GDM1 (cell line): ENCODE measurements at regions not wholly inside any gene's neighbourhood (a gene's known extent, or its start where the extent isn't known, plus 50 kb on each side); places are given as distances from the start of the nearest gene placed in this dataset.
"Not testable (repeated sequence)": the region's sequence is repeated elsewhere in the genome, so short reads cannot be mapped to it uniquely, and the experiment has no call there.

Source experiments
- DNase-seq: peaks from one replicate; lab custom pipeline; 2025; lab: John Stamatoyannopoulos, UW

GRCh38 chr4:64724689-64725088, 315.4 kb upstream of the TECRL start:
- DNase-seq: no peak

GRCh38 chr4:64721106-64721505, 311.9 kb upstream of the TECRL start:
- no peak for DNase-seq

GRCh38 chr4:64718091-64718490, 308.8 kb upstream of the TECRL start:
- DNase-seq: no peak

DNA sequence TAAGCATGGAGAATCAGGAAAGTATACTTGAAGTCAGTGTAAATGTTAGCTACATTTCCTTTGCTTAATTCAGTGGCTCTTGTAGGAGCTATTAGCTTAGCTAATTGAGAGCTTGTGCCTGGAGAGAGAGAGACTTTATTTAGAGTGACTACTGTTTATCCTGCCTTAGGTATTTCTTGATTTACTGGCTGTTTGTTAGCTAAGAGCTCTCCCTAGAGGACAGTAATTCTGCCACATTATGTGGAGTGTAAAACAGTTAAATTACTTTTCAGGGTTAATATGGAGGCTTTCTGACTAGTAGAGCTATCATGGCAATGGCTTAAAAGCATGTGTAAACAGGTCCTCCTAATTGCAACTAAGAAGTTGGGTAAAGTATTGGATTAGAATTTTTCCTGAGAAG, 306.5 kb upstream of the TECRL start:
- no peak for DNase-seq

DNA sequence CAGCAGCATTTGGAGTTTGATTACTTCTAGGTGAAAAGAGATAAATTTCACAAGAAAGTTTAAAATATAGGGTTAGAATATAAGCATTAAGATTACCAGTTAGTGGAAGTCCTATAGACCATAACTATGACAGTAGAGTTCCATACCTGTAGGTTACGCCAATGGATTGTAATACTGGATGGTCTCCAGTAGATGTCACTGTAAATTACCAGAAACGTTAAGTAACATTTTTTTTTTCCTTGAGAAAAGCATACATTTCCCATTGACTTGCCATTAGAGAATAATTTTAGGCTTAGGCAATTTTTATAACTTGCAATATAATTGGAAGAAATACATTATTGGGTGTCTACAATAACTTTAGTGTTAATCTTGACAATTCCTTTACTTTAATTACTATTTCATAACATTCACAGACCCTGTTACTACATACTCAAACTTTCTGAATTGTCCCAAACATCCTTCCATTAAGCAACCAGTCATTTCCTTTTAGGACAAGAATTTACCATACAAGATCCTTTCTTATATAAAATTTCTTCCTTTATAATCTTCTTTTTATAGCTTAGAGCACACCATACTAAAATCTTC, 304.1 kb upstream of the TECRL start:
- peak; percentile 16 for DNase-seq

DNA sequence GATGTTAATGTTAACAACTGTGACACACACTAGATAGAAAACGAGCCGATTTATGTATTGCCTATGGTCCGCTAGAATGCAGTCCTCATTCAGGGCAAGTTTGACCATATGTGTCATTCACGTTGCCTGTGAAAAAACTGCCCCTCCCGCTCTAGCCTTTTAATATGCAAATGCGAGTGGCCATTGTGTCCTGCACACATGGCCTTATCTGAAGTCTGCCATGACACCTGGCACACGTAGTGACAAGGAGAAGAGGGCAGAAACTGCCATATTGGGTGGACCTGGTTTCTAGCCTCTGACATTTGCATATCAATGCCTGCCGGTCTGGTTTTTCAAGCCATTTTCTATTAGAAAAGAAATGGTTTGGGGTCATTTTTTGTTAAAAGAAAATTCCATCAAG, 303.3 kb upstream of the TECRL start:
- DNase-seq: no peak

- no peak for DNase-seq
Measured at GRCh38 chr4:64705989-64706388, 296.7 kb upstream of the TECRL start.

DNA sequence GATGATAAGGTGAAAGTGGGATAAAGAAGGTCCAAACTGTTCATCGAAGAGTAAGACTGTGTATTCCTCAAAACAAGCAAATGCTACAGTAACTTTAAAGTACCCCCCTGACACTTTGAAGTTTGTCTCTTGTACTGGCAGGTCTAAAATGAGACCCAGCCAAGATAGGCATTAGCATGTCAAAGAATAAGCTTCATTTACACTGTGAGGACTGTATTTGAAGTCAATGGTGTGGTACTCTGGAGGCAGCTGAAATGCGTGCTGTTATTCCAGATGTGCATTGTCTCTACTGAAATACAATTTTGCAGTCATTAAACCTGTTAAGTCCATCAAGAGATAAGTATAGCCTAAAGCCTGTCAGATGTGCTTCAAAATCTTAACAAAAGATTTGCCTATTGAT, 288.9 kb upstream of the TECRL start:
- DNase-seq: no peak

DNA sequence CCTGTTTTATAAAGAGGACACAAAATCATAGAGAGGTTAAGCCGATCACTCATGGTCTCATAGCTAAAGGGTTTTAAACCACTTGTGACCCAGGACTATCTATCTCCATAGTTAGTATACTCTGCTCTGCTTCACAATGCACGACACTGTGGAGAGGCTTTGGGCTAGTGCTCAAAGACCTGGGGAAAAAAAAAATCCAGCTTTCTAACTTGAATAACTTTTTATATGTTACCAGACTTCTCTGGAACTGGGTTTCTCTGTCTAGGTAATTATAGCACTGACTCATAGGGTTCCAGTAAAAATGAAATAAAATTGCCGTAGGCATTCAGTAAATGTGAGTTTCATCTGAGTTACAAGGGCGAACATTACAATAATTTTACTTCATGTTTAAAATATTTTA, 273.7 kb upstream of the TECRL start:
- no peak for DNase-seq

DNA sequence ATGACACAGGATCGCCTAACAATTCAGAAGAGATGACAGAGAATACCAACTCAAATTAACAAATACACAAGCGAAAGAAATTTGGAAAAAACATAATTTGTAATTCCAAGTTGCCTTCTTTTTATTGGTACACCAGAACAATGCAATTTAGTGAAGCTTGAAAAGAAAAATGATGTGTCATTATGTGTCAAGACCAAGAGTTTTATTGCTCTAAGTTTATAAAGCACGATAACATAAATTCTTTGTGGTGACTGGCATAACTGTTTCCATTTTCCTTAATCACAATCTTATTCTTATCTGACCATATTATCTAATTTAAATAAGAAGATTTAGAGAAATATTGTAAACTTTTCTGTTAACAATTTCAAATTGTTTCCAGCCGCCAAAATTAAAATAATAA, 273.2 kb upstream of the TECRL start:
- no peak for DNase-seq

- DNase-seq: not testable (repeated sequence)
Measured at GRCh38 chr4:64673121-64673520, 263.9 kb upstream of the TECRL start.

GRCh38 chr4:64670647-64671046, 261.4 kb upstream of the TECRL start:
- no peak for DNase-seq

DNA sequence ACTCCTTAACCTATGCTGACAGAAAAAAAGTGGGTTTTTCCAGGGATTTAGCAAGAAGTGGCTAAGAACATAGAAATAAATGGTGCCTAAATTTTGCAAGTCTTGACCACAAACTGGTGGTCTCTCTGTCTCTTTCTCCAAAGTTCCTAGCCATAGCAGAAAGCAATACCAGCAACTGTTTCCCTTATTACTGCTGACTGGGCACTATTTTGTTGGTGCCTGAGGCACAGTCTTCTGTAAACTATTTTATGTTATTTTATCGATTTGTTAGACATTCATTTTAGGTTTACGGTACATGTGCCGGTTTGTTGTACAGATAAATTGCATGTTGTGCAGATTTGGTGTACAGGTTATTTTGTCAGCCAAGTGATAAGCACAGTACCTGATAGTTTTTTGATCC, 234.6 kb upstream of the TECRL start:
- DNase-seq: no peak

DNA sequence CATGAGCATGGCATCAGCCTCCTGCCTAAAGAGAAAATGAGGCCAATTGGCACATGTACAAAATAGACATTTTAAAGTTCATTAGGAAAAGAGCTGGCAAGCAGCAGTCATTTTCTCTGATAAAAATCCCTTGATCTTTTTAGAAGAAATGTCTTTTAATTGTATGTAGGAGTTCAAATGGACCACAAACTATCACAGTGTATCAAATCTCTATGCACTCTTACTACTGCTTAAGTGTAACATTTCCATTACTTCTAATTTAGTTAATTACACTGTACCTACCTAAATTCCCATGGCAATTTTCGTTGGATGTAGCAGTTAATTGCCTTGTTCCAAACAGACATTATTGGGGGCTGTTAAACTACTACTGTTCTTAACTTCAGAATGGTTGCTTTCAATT, 233.7 kb upstream of the TECRL start:
- DNase-seq: no peak

DNA sequence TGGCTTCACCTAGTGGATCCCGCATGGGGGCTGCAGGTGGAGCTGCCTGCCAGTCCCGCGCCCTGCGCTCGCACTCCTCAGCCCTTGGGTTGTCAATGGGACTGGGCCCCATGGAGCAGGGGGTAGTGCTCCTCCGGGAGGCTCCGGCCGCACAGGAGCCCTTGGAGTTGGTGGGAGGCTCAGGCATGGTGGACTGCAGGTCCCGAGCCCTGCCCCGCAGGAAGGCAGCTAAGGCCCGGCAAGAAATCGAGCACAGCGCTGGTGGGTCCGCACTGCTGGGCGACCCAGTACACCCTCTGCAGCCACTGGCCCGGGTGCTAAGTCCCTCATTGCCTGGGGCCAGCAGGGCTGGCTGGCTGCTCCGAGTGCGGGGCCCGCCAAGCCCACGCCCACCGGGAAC, 231.2 kb upstream of the TECRL start:
- not testable (repeated sequence) for DNase-seq

DNA sequence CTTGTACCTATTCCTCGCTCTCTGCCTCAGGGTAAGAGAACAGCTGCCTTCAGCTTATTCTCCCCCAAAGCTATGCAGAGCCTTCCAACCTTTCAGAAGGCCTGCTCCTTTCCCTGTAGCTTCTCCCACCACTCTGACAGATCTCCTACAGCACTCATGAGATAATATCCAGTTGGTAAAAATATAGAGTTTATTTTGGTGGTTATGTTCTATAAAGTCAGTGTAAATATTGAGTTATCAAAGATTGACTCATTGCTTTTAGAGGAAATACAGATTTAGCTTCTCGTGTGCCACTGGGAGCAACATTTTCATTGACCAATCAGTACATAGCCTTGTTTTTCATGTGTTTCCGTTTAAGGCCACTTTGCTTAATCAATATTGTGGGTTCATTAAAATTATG, 216.2 kb upstream of the TECRL start:
- no peak for DNase-seq

GRCh38 chr4:64617800-64618199, 208.6 kb upstream of the TECRL start:
- DNase-seq: no peak

GRCh38 chr4:64614276-64614675, 205.0 kb upstream of the TECRL start:
- DNase-seq: no peak

DNA sequence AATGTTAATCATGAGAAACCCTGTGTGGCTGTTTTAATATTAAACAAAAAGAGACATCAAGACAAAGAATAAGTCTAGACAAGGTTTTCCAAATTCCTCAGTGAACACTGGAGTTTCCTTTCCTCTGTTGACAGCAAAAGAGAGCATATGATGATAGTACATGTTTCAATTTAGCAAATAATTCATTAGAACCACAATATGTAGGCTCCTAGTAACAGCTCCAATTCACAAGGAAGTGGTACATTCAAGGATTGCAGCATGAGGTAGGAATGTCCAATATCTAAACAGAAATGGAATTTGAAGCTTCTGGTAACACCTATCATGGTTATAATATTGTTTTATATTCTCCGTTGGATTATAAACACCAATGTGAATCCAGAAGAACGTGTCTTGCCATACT, 203.8 kb upstream of the TECRL start:
- DNase-seq: no peak

DNA sequence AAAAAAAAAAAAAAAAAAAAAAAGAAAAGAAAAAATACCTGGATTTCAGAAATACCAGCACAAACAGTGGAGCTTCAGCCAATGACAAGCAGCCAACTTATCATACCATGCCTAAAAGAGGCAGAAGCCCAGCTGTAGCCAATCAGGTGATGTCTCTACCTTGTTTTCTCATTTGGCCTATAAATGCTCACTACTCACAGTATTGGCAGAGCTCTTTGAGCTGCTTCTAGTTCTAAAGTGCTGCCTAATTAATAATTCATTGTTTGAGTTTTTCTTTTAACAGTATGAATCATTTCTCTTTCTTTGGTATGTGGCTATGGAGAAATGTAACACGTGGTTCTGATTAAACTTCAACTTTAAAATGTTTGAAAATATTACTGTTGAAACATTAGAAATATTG, 188.8 kb upstream of the TECRL start:
- DNase-seq: no peak

DNA sequence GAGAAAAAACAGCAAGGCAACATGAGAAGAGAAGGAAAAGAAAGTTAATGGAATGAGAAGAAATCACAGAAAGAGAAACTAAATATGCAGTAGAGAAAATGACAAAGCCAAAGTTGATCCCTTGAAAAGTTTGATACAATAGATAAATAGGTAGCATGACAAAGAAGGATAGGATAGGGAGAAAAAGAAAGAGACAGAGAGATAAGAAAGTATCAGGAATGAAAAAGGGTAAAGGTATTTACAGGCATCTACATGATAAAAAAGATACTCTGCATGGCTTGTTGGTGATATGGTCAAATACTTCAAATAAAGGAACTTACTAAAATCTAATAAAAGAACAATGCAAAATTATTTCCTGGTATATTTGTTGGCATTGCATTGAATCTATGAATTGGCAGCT, 185.5 kb upstream of the TECRL start:
- no peak for DNase-seq

DNA sequence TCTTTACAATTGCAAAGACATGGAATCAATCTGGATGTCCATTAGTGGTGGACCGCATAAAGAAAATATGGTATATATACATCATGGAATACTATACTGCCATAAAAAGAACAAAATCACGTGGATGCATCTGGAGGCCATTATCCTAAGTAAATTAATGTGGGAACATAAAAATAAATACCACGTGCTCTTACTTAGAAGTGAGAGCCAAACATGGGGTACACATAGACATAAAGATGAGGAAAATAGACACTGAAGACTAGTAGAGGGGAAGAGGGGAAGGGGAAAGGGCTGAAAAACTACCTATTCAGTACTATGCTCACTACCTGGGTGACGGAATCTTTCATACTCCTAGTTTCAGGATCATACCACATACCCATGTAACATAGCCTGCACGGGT, 179.3 kb upstream of the TECRL start:
- no peak for DNase-seq

DNA sequence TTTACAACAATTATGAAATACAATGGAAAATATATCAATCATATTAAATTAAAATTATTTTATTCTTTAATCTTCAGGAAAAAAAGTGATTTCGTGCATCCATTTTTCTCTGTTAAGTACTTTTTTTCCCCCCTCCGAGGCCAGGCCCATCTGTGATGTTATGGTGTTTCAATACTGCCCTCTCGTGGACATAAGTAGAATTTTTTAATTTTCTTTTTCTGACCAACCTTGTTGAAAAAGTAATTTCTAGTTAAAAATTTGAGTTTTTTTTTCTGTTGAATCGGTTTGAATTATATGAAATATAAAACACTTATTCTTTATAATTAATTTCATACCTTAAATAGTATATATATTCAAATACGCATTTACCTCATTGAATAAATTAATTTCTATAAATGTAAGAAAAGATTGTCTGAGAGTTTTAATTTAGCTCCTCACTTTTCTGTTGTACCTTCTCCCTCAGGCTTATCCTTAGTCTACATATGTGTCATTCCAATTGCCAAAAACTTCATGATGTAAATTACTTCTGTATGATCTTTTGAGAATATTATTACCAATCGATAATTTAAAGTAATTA, 175.8 kb upstream of the TECRL start:
- DNase-seq: no peak

DNA sequence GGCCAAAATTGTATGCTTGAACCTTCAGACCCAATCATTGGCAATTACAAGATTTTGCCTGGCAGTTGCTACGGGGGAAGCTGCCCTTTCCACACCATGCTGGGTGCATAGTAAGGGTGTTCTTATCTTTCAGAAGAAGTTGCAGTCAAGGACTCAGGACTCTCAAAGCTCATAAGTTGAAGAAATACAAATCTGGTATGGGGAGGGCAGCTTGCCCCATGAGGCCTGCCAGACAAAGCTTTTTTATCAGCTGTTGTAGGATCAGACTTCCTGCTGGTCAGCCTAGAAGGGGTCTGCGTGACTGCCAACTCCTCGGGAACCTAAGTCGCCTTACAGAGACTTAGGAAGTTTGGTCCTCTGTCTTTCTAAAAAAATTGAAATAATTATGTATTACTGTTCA, 174.9 kb upstream of the TECRL start:
- no peak for DNase-seq

DNA sequence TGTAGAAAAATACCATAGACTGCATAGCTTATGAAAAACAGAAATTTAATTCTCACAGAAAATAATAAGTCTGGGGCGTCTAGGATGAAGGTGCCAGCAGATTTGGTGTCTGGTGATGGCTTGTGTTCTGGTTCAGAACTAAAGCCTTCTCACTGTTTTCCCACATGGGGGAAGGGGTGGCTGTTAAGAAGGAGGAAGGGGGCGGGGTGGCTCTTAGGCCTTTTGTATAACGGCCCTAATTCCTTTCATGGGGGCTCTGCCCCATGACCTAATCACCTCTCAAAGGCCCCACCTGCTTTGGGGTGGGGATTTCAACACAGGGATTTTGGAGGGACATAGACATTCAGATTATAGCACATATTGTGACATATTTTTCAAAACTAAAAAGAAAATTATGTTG, 173.2 kb upstream of the TECRL start:
- DNase-seq: no peak
